ENCODE measurements at regions not wholly inside any gene's neighbourhood (a gene's known extent, or its start where the extent isn't known, plus 50 kb on each side); places are given as distances from the start of the nearest gene placed in this dataset.
"Not testable (repeated sequence)": the region's sequence is repeated elsewhere in the genome, so short reads cannot be mapped to it uniquely, and the experiment has no call there.

GRCh38 chr4:160125576-160126287, 1022.9 kb downstream of the RAPGEF2 start:
- not testable (repeated sequence) for TF ChIP-seq CHD2 (IDR thresholded peaks at IDR 0.05; ENCODE audit: low read length); ASH2L (IDR thresholded peaks at IDR 0.05; ENCODE audit: low read length); RNF2 (IDR thresholded peaks at IDR 0.05; ENCODE audit: borderline replicate concordance, low read depth, low read length, missing control alignments, poor library complexity, severe bottlenecking); POLR2A (IDR thresholded peaks at IDR 0.05; ENCODE audit: control extremely low read depth in 1 of 2, low read depth in 2 of 2, low read length in 2 of 2); SP1 (IDR thresholded peaks at IDR 0.05; ENCODE audit: low read depth, low read length); SP2 (IDR thresholded peaks at IDR 0.05; ENCODE audit: low read length)

Data from H1 (cell line).